Stimulated activated CD4-positive, alpha-beta T cell treated with anti-CD3 and anti-CD28 coated beads, TNF-alpha, amount 100 ng/mL, for 1 hour (primary cell): ENCODE measurements at regions not wholly inside any gene's neighbourhood (a gene's known extent, or its start where the extent isn't known, plus 50 kb on each side); places are given as distances from the start of the nearest gene placed in this dataset.

ENCODE experiments used
- DNase-seq, 3 donors: peaks; one replicate each; pipeline ENCODE4 v3.0.0-alpha.2; 2020; ENCODE audit warnings: low read depth in 3 of 3, low spot score in 1 of 3

DNA sequence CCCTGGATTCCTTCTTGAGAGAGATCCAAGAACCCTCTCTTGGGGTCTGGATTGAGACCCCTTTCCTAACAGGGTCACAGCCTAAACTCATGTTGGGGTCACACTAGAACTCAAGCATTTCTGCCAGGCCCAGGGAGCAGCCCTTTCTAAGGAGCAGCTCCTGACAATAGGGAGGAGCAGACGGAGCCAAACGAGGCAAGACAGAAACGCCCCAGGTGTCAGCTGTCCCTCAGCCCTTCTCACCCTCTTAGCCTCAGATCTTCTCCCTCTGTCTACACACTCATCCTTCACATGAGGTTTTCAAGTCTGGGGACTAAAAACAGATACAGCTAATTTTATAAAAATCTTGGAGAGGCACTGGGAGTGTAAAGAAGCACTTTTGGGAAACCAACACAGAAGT lies 157.2 kb downstream of the SOCS6 start:
- DNase-seq, result no peak

DNA sequence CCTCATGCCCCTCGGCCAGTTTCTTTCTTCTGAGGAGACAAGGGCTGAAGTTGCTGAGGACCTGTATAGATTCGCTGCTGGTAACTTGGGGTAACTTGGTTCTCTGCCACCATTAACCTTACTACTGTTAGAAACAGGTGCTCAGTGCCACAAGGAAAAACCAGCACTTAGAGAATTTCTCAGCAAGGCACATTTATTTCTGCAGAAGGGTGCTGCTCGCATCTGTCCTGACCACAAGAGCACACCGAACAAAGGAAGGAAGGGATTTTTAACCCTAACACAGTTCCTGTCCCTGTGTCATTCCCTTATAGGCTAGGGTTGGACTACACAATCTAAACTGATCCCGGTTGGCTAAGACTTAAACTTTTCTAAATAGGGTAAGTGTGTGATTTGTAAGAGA lies 154.1 kb downstream of the SOCS6 start:
- no peak for DNase-seq

DNA sequence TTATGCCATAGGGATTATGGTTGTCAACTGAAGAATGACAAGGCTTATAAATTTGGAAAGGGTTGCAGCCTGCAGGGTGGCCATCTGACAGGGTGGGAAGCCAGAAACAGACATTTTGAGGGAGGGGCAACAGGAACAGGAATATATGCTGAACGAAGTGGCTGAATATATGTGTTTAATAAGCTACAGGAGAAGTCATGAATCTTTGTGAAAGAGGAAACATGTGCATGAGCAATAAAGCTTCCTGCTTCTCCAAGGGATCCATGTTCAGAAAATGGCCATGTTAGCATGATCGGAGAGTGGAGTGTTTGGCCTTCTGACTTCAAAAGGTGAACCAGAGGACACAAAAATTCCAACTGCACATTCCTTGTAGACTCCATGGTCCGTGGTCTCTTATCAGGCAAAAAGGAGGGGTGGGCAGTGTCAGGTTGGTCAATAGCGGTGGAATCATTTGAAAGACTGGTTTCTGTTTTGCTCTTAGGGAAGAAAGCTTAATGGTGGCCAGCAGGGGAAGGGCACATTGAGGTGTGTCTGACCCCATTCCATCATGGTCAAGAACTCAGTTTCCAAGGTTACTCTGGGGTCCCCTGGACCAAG lies 144.1 kb downstream of the SOCS6 start:
- DNase-seq, result no peak

DNA sequence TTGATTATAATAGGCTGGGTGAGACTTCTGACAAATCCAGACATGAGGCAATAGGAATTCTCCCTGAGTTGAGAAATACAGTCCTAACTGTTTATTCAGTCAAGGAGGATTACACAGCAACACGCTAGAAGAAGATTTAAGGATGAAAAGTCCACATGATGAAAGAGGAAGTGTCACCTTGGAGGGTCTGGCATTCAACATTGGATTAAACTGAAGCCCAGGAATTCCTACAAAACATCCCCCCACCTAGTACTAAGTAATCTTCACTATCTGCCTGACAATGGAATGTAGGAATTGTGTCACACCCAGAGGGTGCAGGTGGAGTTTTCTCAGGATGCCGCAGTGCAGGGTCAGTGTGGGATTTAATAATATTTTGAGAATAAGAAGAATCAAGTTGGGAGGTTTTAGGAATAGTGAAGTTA lies 142.4 kb downstream of the SOCS6 start:
- DNase-seq, result no peak

DNA sequence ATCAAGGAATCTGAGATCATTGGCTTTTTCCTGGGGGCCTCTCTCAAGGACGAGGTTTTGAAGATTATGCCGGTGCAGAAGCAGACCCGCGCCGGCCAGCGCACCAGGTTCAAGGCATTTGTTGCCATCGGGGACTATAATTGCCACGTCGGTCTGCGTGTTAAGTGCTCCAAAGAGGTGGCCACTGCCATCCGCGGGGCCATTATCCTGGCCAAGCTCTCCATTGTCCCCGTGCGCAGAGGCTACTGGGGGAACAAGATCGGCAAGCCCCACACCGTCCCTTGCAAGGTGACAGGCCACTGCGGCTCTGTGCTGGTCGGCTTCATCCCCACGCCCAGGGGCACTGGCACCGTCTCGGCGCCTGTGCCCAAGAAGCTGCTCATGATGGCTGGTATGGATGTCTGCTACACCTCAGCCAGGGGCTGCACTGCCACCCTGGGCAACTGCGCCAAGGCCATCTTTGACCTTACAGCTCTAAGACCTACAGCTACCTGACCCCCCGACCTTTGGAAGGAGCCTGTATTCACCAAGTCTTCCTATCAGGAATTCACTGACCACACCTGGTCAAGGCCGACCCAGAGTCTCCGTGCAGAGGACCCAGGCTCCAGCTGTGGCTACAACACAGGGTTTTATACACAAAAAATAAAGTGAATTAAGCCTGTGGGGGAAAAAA lies 141.8 kb downstream of the SOCS6 start:
- no peak for DNase-seq

DNA sequence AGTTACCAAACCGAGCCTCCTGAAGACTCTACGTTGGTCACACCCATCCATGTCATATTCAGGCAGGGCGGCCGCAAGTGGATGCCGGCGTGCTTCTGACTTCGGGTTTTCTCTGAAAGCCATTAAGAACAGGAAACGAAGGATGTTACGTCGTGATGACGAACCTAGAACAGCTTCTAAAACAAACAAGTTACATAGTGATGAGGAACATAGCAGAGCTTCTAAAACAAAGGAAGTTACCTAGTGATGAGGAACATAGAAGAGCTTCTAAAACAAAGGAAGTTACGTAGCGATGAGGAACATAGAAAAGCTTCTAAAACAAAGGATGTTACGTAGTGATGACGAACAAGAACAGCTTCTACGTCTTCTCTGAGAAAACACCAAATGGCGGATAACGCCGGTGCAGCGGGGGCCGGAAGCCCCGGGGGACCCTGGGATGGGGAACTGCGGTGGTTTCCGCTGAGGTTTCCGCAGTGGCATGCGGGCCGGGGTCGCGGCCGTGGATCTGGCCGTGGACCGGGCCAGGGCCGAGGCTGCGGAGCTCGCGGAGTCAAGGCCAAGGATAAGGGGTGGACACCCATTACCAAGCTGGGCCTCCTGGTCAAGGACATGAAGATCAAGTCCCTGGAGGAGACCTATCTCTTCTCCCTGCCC lies 141.1 kb downstream of the SOCS6 start:
- no peak for DNase-seq

DNA sequence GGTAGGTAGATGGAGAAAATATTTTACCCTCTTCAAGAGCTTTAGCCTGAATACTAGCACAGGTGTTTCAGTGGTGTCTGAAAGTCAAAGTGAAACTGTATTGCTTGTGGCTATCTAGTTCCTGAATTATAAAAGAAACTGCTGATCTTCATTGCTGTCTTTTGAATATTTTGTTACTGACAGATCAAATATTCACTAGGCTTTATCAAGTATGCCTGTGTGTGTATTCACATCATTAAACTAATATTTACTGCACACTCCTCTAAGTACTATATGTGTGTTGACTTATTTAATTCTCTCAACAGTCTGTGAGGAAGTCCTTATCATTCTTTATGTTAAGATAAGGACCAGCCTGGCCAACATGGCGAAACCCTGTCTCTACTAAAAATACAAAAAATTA lies 139.6 kb downstream of the SOCS6 start:
- no peak for DNase-seq

DNA sequence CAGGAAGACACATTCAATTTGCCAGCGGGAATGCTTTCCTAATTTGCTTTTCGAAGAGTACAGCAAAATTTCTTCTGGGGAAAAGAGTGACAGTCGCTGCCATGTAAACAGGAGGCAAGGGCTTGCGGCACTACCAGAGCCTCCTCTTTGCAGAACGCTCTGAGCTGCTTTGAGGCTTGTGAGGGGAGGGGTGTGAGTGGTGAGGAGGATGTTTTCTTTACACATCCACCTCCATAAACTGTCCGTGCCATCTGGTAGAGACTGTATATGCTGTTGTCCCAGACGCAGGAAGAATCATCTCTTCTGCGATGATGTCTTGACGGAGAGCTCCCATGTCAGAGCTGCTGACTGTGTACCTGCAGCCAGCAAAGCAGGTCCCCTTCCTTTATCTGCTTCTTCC lies 138.0 kb downstream of the SOCS6 start:
- no peak for DNase-seq

DNA sequence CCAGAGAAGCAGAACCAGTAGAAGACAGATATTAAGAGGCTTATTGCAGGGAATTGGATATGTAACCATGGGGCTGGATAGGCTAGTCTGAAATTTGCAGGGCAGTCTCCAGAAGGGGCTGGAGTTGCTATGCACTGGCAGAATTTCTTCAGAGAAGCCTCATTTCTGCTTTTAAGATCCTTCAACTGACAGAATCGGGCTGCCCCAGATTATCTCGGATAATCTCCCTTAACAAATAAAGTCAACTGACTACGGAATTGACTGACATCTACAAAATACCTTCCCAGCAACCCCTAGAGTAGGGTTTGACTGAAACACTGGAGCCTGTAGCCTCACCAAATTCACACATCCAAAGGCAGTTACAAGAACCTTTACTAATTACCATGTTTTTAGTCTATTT lies 136.4 kb downstream of the SOCS6 start:
- no peak for DNase-seq

DNA sequence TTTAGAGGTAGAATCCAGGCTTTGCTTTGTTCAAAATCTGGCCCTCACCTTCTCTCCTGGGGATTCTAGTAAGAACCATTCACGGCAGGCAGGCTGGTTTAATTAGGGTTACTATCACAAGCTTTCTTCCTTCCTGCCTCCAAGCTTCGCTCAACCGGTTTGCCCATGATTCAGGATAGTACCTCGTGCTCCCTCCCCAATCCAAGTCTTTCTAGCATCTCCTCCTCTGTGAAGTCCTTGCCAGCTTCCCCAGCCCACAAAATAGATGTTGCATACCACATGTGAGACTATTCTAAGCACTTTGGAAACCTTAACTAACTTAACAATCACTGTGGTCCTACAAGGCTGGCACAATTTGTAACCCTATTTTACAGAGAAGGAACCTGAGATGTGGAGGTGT lies 135.1 kb downstream of the SOCS6 start:
- DNase-seq, result no peak

DNA sequence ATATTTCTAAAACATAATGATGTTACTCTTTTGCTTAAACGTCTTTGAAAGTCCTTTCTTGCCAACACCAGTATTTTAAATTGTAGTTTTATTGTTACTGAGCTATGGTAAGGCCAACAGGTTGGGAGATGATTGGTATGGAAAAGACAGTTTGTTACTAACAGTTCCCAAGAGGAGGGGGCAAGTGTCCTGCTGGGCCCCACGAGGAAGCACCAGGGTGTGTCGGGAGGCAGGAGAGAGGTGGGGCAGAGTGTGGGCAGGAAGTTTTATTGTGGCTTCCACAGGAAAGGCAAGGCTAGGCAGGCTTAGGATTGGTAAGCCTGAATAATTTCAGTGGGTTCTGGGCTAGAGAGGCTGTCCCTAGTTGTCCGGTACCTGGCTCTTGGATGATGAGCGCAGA lies 134.3 kb downstream of the SOCS6 start:
- no peak for DNase-seq

DNA sequence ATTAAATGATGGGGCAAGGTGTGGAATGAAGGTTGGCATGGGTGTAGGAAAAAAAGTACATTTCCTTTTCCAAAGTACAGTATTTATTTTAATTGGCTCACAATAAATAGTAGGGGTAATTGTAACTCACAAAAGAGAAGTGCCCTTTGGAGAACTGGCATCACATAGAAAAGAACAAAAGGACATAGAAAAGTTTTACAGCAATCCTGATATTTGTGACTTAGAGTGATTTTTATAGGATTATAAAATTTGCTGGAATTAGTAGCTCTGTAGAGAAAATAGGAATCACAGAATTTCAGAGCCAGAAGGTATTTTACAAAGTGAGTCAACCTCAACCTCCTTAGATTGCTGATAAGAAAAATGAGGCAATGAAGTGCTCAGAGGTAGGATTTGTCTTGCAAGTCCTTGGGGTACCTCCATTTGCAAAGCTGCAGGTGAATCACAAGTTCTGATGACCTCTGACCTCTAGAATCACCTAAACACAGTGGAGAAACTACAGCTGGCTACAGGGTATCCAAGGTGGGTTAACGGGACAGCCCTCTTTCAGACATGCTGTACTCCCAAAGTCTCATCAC lies 133.6 kb downstream of the SOCS6 start:
- no peak for DNase-seq

DNA sequence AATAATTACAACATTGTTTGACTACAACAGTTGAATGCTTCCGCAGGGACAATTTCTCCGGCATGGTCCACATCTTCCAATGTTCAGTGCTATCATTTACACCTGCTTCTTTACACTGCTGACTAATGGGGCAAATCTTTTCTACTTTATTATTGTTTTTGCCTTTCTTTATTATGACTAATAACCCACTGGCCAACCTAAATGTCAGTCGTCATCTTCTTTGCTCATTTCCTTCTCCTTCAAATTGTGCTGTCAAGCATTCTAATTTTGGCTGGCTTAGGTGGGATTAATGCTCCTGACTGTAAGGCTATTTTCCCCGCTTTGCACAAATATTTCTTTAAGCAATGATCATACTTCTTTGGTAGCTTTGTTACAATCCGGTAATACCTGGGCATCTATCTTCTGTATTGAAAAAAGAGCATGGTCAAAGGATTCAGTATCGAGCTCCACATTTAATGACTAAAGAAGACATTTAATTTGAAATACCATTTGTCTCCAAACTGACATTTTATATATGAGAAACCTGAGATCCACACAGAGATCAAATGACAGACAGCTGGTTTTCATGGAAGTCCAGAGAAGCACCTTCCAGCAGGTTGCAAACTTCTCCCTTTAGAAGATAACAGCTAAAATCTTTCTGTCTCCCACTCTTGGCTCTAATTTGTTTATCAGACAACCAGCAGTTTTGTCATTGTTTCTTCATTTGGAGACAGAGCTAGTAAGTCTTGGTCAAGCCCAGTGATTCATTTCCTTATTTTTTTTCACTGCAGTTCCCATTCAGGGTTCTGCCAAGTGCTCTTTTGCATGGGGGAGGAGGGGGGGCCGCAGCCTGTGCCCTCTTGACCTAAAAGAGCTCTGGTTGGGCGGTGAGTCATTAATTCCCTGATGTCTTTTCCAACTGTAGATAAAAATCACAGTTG lies 132.9 kb downstream of the SOCS6 start:
- no peak for DNase-seq

DNA sequence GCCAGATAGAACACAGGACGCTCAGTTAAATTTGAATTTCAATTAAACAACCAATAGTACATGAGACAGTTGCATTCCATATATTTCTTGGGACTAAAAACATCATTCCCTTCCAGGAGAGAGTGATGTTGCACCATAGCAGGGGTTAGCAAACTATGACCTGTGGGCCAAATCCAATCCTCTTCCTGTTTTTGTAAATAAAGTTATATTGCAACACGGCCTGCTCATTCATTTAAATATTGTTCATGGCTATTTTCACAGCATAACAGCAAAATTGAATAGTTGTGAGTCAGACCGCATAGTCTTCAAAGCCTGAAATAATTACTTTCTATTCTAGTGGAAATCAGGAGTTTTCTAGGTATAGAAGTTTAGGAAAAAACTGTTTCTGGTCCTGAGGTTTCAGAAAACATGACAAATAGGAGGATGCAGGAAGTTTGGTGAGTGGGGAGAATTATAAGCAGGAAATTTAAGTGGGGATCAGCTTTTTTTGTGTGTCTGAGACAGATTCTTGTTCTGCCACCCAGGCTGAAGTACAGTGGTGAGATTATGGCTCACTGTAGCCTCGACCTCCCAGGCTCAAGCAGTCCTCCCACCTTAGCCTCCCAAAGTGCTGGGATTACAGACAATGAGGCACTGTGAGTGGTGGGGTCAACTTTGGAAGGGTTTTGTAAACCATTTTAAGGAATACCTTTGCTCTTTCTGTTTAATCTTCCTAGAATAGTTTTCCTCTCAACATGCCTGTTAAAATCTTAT lies 131.5 kb downstream of the SOCS6 start:
- no peak for DNase-seq

DNA sequence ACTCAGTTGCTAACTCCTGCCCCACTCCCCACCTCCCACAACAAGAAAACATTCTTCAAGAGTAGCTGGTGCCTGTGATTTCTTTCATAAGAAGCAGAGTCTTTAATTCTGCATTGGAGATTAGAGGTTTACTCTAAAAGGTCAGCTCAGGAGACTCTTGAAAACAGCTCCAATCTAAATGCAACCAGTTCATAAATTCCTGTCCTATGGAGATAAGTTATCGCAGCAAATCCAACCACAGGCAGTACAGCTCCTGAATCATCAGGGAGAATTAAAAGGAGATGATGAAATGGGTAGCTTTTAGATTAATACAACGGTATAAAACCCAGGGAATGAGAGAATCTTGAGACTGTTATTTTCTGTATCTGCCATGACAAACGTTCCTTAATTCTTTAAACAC lies 130.7 kb downstream of the SOCS6 start:
- no peak for DNase-seq

DNA sequence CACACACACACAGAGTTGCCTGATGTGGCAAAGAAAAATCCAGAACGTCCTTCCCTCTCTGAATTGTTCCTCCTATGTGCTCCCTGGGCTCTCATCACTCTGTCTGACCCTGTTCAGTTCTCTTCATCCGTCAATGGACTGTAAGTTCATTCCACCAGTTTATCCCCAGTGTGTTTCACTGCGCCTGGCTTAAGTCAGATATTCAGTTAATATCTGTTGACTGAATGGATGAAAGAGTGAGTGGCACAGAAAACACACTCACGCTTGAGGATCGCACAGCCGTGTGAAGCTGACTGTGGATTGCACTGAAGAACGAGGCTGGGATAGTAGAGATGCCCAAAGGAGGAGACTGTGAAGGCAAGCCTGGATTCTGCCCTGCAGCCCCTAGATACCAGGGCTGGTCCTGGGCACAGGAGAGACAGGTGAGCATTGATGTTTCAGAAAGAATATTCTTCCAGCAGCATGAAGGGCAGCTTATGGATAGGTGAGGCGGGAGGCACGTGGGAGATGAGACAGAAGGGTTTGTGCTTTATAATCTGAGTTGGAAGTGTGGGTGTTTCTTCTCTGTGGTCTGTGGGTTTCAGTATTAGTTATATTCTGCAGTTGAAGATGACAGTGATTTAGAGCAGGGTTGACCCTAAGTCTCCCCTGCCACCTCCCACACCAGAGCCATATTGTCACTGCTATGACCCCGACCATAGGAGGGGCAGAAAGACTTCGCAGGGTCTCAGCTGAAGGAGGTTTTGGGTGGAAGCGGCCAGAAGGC lies 129.9 kb downstream of the SOCS6 start:
- DNase-seq, result no peak

DNA sequence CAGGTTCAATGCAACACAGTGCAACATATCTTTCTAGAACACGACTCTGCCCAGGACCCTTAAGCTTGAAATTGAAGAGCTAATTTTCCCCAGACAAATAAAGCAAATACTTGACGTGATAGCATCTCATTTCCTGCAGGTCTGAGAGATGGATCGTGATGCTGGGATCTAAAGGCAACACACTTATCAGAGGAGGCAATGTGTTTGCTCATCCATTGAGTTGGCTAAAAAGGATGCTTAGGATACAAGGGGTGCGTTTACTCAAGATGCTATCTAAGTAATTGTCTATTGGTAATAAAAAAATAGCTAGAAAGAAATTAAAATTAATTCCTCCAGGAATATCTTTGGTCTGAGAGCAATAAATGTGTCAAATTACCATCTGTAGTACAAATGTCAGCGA lies 129.0 kb downstream of the SOCS6 start:
- no peak for DNase-seq

DNA sequence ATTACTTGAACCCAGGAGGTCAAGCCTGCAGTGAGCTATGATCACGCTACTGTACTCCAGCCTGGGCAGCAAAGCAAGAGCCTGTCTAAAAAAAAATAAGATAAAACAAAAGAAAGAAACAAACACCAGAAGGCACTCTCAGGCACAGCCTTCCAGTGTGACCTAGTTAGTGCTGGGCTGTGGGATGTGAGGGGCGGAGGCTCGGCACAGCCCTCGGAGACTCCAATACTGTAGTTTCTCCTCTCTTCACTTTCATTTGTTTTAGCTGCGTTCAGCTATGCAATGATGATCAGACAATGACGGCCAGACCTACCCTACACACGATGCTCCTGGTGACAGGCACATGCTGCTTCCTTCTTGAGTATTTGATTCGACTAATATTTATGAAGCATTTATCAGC lies 127.7 kb downstream of the SOCS6 start:
- no peak for DNase-seq

DNA sequence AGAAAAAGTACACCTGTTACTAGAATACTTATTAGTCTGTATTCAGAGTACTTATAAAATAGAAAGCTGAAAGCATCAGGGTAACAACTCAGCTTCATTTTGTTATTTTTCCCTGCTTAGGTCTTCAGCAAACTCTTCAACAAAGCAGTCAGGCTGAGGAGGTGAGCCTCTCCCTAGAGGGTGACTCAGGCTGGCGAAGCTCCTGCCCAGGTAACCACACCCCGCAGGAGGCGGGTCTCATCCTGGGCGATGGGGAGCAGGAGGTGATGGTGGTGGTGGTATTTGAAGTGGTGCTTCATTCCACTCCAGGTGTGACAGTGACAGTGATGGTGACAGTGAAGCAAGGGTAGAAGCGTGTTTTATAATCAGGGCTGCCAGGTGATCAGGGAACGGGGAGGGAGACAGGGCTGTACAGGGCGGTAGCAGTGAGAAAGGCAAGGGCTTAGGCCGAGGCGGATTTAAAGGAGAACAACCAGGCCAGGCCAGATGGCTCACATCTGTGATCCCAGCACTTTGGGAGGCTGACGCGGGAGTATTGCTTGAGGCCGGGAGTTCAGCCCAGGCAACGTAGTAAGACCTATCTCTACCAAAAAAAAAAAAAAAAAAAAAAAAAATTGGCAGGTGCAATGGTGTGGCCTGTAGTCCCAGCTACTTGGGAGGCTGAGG lies 127.1 kb downstream of the SOCS6 start:
- no peak for DNase-seq
